Upper lobe of right lung (tissue), 1 donor: ENCODE measurements at regions not wholly inside any gene's neighbourhood (a gene's known extent, or its start where the extent isn't known, plus 50 kb on each side); places are given as distances from the start of the nearest gene placed in this dataset.

Experiments used
- ATAC-seq: fragments of 200-7000 bp; cut with Tn5 transposase; one replicate; pipeline ENCODE4 v1.9.1; 2020; ENCODE audit warnings: mild to moderate bottlenecking, moderate library complexity
- DNase-seq: peaks from one replicate; pipeline ENCODE4 v3.0.0-alpha.2; 2020
- H3K27ac ChIP-seq: fragments of 200-600 bp; one replicate; pipeline ENCODE4 v1.8.0; 2022
- H3K27me3 ChIP-seq: fragments of 200-600 bp; one replicate; pipeline ENCODE4 v1.8.0; 2022; ENCODE audit warnings: mild to moderate bottlenecking
- H3K36me3 ChIP-seq: fragments of 200-600 bp; one replicate; pipeline ENCODE4 v1.8.0; 2022
- H3K4me1 ChIP-seq: fragments of 200-600 bp; one replicate; pipeline ENCODE4 v1.8.0; 2022
- H3K4me3 ChIP-seq: fragments of 200-600 bp; one replicate; pipeline ENCODE4 v1.8.0; 2022; ENCODE audit warnings: mild to moderate bottlenecking
- H3K9me3 ChIP-seq: fragments of 200-600 bp; one replicate; pipeline ENCODE4 v1.8.0; 2022
- CTCF ChIP-seq: fragments of 200-600 bp; IDR thresholded peaks from one replicate; pipeline ENCODE4 v1.8.0; 2022; ENCODE audit warnings: antibody characterized with exemption
- intact Hi-C: fragments of 100-400 bp; cut with DNase I; formaldehyde crosslinking; loops from one replicate; pipeline ENCODE4 v1.11.0; 2022
- donor health status: DM: no; HTN: yes; CAD: no; lungs with severe emphysema.

DNA sequence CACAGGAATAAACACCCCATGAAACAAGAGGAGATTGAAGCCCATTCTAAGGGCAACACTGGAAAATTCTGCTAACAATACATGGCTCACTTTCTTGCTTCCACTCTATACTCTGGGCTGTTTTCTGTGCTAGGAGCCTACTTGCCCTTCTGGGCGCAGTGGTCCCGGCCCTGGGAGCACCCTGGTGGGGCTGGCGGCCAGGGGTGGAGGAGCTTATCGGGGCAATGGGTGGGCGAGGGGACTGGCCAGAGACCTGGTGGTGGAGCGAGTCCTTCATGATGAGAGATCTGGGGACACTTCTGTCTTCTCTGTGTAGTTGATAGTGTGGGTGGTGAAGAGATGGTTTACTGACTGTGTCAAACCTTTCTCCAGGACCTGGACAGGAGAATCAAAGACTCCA lies 1128.5 kb downstream of the TBL1XR1 start:
- H3K4me1 ChIP-seq = no peaks in the 10 kb centered on the region
- H3K27me3 ChIP-seq = no peaks in the 10 kb centered on the region
- intact Hi-C loops = no loop called here
- no peak overlapping the region for H3K4me3 ChIP-seq
- no peaks in the 10 kb centered on the region for H3K36me3 ChIP-seq
- H3K9me3 ChIP-seq = no peaks in the 10 kb centered on the region
- DNase-seq = no peak
- no peak for TF ChIP-seq CTCF
- no peak overlapping the region for H3K27ac ChIP-seq
- ATAC-seq = peak; percentile 25

GRCh38 chr3:176058856-176059255 lies 1138.4 kb downstream of the TBL1XR1 start:
- no peaks in the 10 kb centered on the region for H3K4me1 ChIP-seq
- H3K36me3 ChIP-seq = no peaks in the 10 kb centered on the region
- intact Hi-C loops = no loop called here
- H3K27me3 ChIP-seq = no peaks in the 10 kb centered on the region
- no peak overlapping the region for H3K4me3 ChIP-seq
- H3K9me3 ChIP-seq = no peaks in the 10 kb centered on the region
- TF ChIP-seq CTCF = no peak
- no peak overlapping the region for H3K27ac ChIP-seq
- no peak for ATAC-seq
- DNase-seq = no peak

GRCh38 chr3:176055836-176056235 lies 1141.4 kb downstream of the TBL1XR1 start:
- Histone ChIP-seq H3K4me1 (no peaks in the 10 kb centered on the region), H3K27ac (no peak overlapping the region), H3K4me3 (no peak overlapping the region), H3K36me3 (no peaks in the 10 kb centered on the region), H3K9me3 (no peaks in the 10 kb centered on the region), H3K27me3 (no peaks in the 10 kb centered on the region)
- ATAC-seq (no peak), DNase-seq (no peak)
- TF ChIP-seq CTCF = no peak
- intact Hi-C loops = no loop called here

- Histone ChIP-seq H3K9me3 (no peaks in the 10 kb centered on the region), H3K4me1 (no peaks in the 10 kb centered on the region), H3K27me3 (no peaks in the 10 kb centered on the region), H3K36me3 (no peaks in the 10 kb centered on the region), H3K4me3 (no peak overlapping the region), H3K27ac (no peak overlapping the region)
- TF ChIP-seq CTCF = no peak
- intact Hi-C loops = no loop called here
- DNase-seq (no peak), ATAC-seq (no peak)
Measured at GRCh38 chr3:176051766-176052165, 1145.5 kb downstream of the TBL1XR1 start.

DNA sequence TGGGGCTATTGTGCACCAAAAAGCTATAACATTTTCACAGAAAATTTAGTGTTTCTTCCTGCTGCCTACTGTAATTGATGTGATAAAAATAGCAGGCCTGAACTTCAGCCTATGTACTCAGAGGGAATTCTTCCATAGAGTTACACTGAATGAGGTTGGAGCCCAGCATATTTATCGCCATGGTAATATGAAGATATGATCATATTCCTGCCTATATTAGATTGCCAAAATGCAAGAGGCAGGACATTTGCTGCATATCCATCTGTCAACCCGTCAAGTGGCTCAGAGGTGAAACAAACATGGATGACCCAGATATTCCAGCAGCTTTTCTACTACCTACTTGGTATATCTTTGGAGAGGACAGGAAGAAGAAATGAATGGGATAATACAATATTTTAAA lies 1150.6 kb downstream of the TBL1XR1 start:
- H3K27me3 ChIP-seq = no peaks in the 10 kb centered on the region
- no peak for DNase-seq
- H3K27ac ChIP-seq = no peak overlapping the region
- no peak for ATAC-seq
- no peaks in the 10 kb centered on the region for H3K4me1 ChIP-seq
- no peak overlapping the region for H3K4me3 ChIP-seq
- no peak for TF ChIP-seq CTCF
- intact Hi-C loops = no loop called here
- no peaks in the 10 kb centered on the region for H3K9me3 ChIP-seq
- H3K36me3 ChIP-seq = no peaks in the 10 kb centered on the region

- no peak for TF ChIP-seq CTCF
- Histone ChIP-seq H3K36me3 (no peaks in the 10 kb centered on the region), H3K4me1 (no peaks in the 10 kb centered on the region), H3K27ac (no peak overlapping the region), H3K9me3 (no peaks in the 10 kb centered on the region), H3K27me3 (no peaks in the 10 kb centered on the region), H3K4me3 (no peak overlapping the region)
- intact Hi-C loops = no loop called here
- DNase-seq (no peak), ATAC-seq (no peak)
Measured at GRCh38 chr3:176041812-176042211, 1155.5 kb downstream of the TBL1XR1 start.
